SK-N-SH (cell line): ENCODE measurements at regions not wholly inside any gene's neighbourhood (a gene's known extent, or its start where the extent isn't known, plus 50 kb on each side); places are given as distances from the start of the nearest gene placed in this dataset.

Experiments used
- CTCF ChIA-PET: fragments of 300-600, 350-600 bp; formaldehyde crosslinking; extraction: SDS; loops from one replicate; lab custom pipeline; 2021; lab: Yijun Ruan, JAX
- POLR2A ChIA-PET: fragments of 350-600 bp; sonication (Branson Sonifier 250); formaldehyde crosslinking; extraction: SDS; loops from one replicate; lab custom pipeline; 2020; ENCODE audit warnings: antibody characterized with exemption, inconsistent platforms; lab: Yijun Ruan, JAX
- DNase-seq: peaks from one replicate; pipeline ENCODE4 v3.0.0; 2012
- H2AFZ ChIP-seq: fragments of 200-600 bp; sonication (generic); 2 replicates; pipeline ENCODE4 v1.8.1; 2016; ENCODE audit warnings: antibody characterized with exemption, mild to moderate bottlenecking, low read depth
- H3F3A ChIP-seq: fragments of 200-600 bp; sonication (generic); replicated peaks from 2 replicates; pipeline ENCODE3; 2016; ENCODE audit warnings: antibody characterized with exemption, mild to moderate bottlenecking; ENCODE audit not compliant: insufficient read depth
- H3K27ac ChIP-seq, 2 experiments: fragments of 200-500 bp in 1 of 2; fragments of 200-600 bp in 1 of 2; sonication (Bioruptor generic) in 1 of 2; sonication (generic), shearing (Covaris generic) in 1 of 2; 2 replicates each; pipeline versions ENCODE4 v1.5.1 to v1.6.1; 2014 to 2016; ENCODE audit warnings: low read depth in 2 of 2, inconsistent platforms in 1 of 2, low read length in 1 of 2, mild to moderate bottlenecking in 1 of 2, mixed read lengths in 1 of 2
- H3K27me3 ChIP-seq: fragments of 200-600 bp; sonication (generic), shearing (Covaris generic); 2 replicates; pipeline ENCODE4 v1.6.1; 2016; ENCODE audit warnings: mixed run types; ENCODE audit not compliant: insufficient read depth
- H3K36me3 ChIP-seq, 2 experiments: fragments of 200-500 bp in 1 of 2; fragments of 200-600 bp in 1 of 2; sonication (Bioruptor generic) in 1 of 2; sonication (generic) in 1 of 2; replicated peaks in 1 of 2; 2 replicates each; pipeline versions ENCODE3 to v1.5.1; 2014 to 2016; ENCODE audit warnings: low read length in 1 of 2, mild to moderate bottlenecking in 1 of 2; ENCODE audit not compliant: insufficient read depth in 2 of 2, control insufficient read depth in 1 of 2
- H3K4me1 ChIP-seq, 2 experiments: fragments of 200-500 bp in 1 of 2; fragments of 200-600 bp in 1 of 2; sonication (Bioruptor generic) in 1 of 2; sonication (generic), shearing (Covaris generic) in 1 of 2; 2 replicates each; pipeline versions ENCODE4 v1.5.1 to v1.6.1; 2014 to 2016; ENCODE audit warnings: low read depth in 1 of 2, low read length in 1 of 2, mixed run types in 1 of 2; ENCODE audit not compliant: insufficient read depth in 2 of 2, control insufficient read depth in 1 of 2
- H3K4me2 ChIP-seq: fragments of 200-600 bp; sonication (generic), shearing (Covaris generic); 2 replicates; pipeline ENCODE4 v1.6.1; 2017; ENCODE audit warnings: mixed run types
- H3K4me3 ChIP-seq, 2 experiments: fragments of 200-500 bp in 1 of 2; fragments of 200-600 bp in 1 of 2; sonication (Bioruptor generic) in 1 of 2; sonication (generic), shearing (Covaris generic) in 1 of 2; 2 replicates each; pipeline versions ENCODE4 v1.5.1 to v1.8.1; 2014 to 2016; ENCODE audit warnings: low read depth in 2 of 2, inconsistent platforms in 1 of 2, low read length in 1 of 2, mild to moderate bottlenecking in 1 of 2, mixed read lengths in 1 of 2, moderate library complexity in 1 of 2
- H3K79me2 ChIP-seq: fragments of 200-600 bp; sonication (generic); 2 replicates; pipeline ENCODE4 v1.8.1; 2017; ENCODE audit warnings: mild to moderate bottlenecking; ENCODE audit not compliant: insufficient read depth
- H3K9ac ChIP-seq: fragments of 200-600 bp; sonication (generic); 2 replicates; pipeline ENCODE4 v1.6.1; 2017; ENCODE audit warnings: mixed run types
- H3K9me2 ChIP-seq: fragments of 200-600 bp; sonication (generic); 2 replicates; pipeline ENCODE4 v1.6.1; 2017; ENCODE audit warnings: mixed run types
- H3K9me3 ChIP-seq: fragments of 200-600 bp; sonication (generic); 2 replicates; pipeline ENCODE4 v1.6.1; 2017; ENCODE audit warnings: mixed run types, mild to moderate bottlenecking, moderate library complexity
- H4K20me1 ChIP-seq: fragments of 200-600 bp; sonication (generic); 2 replicates; pipeline ENCODE4 v1.6.1; 2017; ENCODE audit warnings: mild to moderate bottlenecking, mixed run types; ENCODE audit not compliant: insufficient read depth
- CHD2 ChIP-seq: fragments of 150-350 bp; IDR thresholded peaks from 2 replicates; pipeline ENCODE4 v1.6.1; 2018; ENCODE audit warnings: low read length; ENCODE audit not compliant: partially characterized antibody
- CTCF ChIP-seq: fragments of 200-600 bp; sonication (generic); IDR thresholded peaks from 2 replicates; pipeline ENCODE4 v1.6.1; 2017; ENCODE audit warnings: antibody characterized with exemption, mild to moderate bottlenecking, moderate library complexity
- ELF1 ChIP-seq: IDR thresholded peaks from 2 replicates; pipeline ENCODE4 v1.4.0; 2012
- FOXJ3 ChIP-seq: sonication (generic); formaldehyde crosslinking; IDR thresholded peaks from 2 replicates; pipeline ENCODE4 v1.5.1; 2020; ENCODE audit warnings: mild to moderate bottlenecking, missing genetic modification reagents
- FOXM1 ChIP-seq: IDR thresholded peaks from 2 replicates; pipeline ENCODE4 v1.4.0; 2012; ENCODE audit warnings: low read depth, mild to moderate bottlenecking
- GABPA ChIP-seq: IDR thresholded peaks from 2 replicates; pipeline ENCODE4 v1.4.0; 2012; ENCODE audit warnings: low read depth, mild to moderate bottlenecking
- IRF3 ChIP-seq: fragments of 150-350 bp; IDR thresholded peaks from 2 replicates; pipeline ENCODE4 v1.6.1; 2016; ENCODE audit warnings: mild to moderate bottlenecking, low read depth, low read length
- MAX ChIP-seq: IDR thresholded peaks from 2 replicates; pipeline ENCODE4 v1.4.0; 2012; ENCODE audit warnings: low read depth
- POLR2AphosphoS5 ChIP-seq: IDR thresholded peaks from 2 replicates; pipeline ENCODE4 v1.6.1; 2012; ENCODE audit warnings: low read depth, low read length
- REST ChIP-seq: IDR thresholded peaks from 2 replicates; pipeline ENCODE4 v1.6.1; 2012; ENCODE audit warnings: mild to moderate bottlenecking, low read depth, low read length, moderate library complexity
- RXRA ChIP-seq: IDR thresholded peaks from 2 replicates; pipeline ENCODE4 v1.4.0; 2012; ENCODE audit warnings: low read depth, mild to moderate bottlenecking, borderline replicate concordance
- TCF12 ChIP-seq: IDR thresholded peaks from 2 replicates; pipeline ENCODE4 v1.4.0; 2012
- TEAD4 ChIP-seq: IDR thresholded peaks from 2 replicates; pipeline ENCODE4 v1.4.0; 2012; ENCODE audit warnings: mild to moderate bottlenecking, borderline replicate concordance; ENCODE audit not compliant: insufficient read depth
- WGBS: methylation state at CpG from one replicate; pipeline ENCODE4 v1.1.6; 2017; ENCODE audit warnings: low lambda C conversion rate; 5-methylcytosine and 5-hydroxymethylcytosine counted together

- H3K4me3 ChIP-seq: no peak overlapping the region
- ChIA-PET CTCF (no interaction called here), POLR2A (no interaction called here)
- no peaks in the 10 kb centered on the region for H3K36me3 ChIP-seq
- H3K27ac ChIP-seq: no peak overlapping the region
- no peaks in the 10 kb centered on the region for H3K27me3 ChIP-seq
- no peak for TF ChIP-seq RXRA
- TF ChIP-seq TCF12: no peak
- TF ChIP-seq GABPA: no peak
- no peak for TF ChIP-seq MAX
- TF ChIP-seq FOXJ3: no peak
- TF ChIP-seq FOXM1: no peak
- no peak overlapping the region for H3K4me2 ChIP-seq
- DNase-seq: no peak
- WGBS: 36% methylated on average over 1 of the region's 1 CpG
- no peaks in the 10 kb centered on the region for H3F3A ChIP-seq
- H3K4me1 ChIP-seq: no peaks in the 10 kb centered on the region
- H3K9me3 ChIP-seq: no peaks in the 10 kb centered on the region
- 0 out of 2 replicates have a peak, but pooled peaks cover 2% of the 10 kb centered on the region for H3K9me2 ChIP-seq
- no peak overlapping the region for H2AFZ ChIP-seq
- H3K9ac ChIP-seq: no peak overlapping the region
- H4K20me1 ChIP-seq: no peaks in the 10 kb centered on the region
- no peaks in the 10 kb centered on the region for H3K79me2 ChIP-seq
These were observed 681.0 kb upstream of the PCDH20 start for GRCh38 chr13:62096652-62097051.

GRCh38 chr13:62094932-62095331 is 679.3 kb upstream of the PCDH20 start:
- Histone ChIP-seq H3K4me3 (no peak overlapping the region), H3K36me3 (no peaks in the 10 kb centered on the region), H3K27me3 (no peaks in the 10 kb centered on the region), H3K9me2 (0 out of 2 replicates have a peak, but pooled peaks cover 2% of the 10 kb centered on the region), H3F3A (no peaks in the 10 kb centered on the region), H3K79me2 (no peaks in the 10 kb centered on the region), H3K9ac (no peak overlapping the region), H3K4me1 (no peaks in the 10 kb centered on the region), H4K20me1 (no peaks in the 10 kb centered on the region), H3K9me3 (no peaks in the 10 kb centered on the region), H2AFZ (no peak overlapping the region), H3K27ac (no peak overlapping the region), H3K4me2 (no peak overlapping the region)
- 80% methylated on average over 1 of the region's 1 CpG for WGBS
- ChIA-PET POLR2A (no interaction called here), CTCF (no interaction called here)
- no peak for DNase-seq
- no peak for TF ChIP-seq RXRA
- TF ChIP-seq TEAD4: no peak
- TF ChIP-seq POLR2AphosphoS5: no peak
- TF ChIP-seq REST: no peak
- no peak for TF ChIP-seq CHD2
- no peak for TF ChIP-seq ELF1
- no peak for TF ChIP-seq TCF12
- no peak for TF ChIP-seq MAX
- TF ChIP-seq CTCF: no peak
- TF ChIP-seq IRF3: no peak
